T-helper 1 cell treated with Interleukin-12 subunit alpha and Interleukin-12 subunit beta and Interleukin-4 antibody, amounts not matched to agents 30 μg/mL and 1 μg/mL, for 36 hours (primary cell): ENCODE measurements at regions not wholly inside any gene's neighbourhood (a gene's known extent, or its start where the extent isn't known, plus 50 kb on each side); places are given as distances from the start of the nearest gene placed in this dataset.

Source experiments
- H3K27ac Mint-ChIP-seq: one replicate; pipeline ENCODE4 v1.8.0; 2021; ENCODE audit warnings: mild to moderate bottlenecking, mixed read lengths
- H3K27me3 Mint-ChIP-seq: one replicate; pipeline ENCODE4 v1.8.0; 2021; ENCODE audit warnings: low read depth, mixed read lengths
- H3K36me3 Mint-ChIP-seq: one replicate; pipeline ENCODE4 v1.8.0; 2021; ENCODE audit warnings: low read depth, mixed read lengths
- H3K4me1 Mint-ChIP-seq: one replicate; pipeline ENCODE4 v1.8.0; 2021; ENCODE audit warnings: low read depth, mixed read lengths
- H3K4me3 Mint-ChIP-seq: one replicate; pipeline ENCODE4 v1.8.0; 2021; ENCODE audit warnings: mild to moderate bottlenecking, moderate library complexity, mixed read lengths
- H3K9me3 Mint-ChIP-seq: one replicate; pipeline ENCODE4 v1.8.0; 2021; ENCODE audit warnings: mixed read lengths

DNA sequence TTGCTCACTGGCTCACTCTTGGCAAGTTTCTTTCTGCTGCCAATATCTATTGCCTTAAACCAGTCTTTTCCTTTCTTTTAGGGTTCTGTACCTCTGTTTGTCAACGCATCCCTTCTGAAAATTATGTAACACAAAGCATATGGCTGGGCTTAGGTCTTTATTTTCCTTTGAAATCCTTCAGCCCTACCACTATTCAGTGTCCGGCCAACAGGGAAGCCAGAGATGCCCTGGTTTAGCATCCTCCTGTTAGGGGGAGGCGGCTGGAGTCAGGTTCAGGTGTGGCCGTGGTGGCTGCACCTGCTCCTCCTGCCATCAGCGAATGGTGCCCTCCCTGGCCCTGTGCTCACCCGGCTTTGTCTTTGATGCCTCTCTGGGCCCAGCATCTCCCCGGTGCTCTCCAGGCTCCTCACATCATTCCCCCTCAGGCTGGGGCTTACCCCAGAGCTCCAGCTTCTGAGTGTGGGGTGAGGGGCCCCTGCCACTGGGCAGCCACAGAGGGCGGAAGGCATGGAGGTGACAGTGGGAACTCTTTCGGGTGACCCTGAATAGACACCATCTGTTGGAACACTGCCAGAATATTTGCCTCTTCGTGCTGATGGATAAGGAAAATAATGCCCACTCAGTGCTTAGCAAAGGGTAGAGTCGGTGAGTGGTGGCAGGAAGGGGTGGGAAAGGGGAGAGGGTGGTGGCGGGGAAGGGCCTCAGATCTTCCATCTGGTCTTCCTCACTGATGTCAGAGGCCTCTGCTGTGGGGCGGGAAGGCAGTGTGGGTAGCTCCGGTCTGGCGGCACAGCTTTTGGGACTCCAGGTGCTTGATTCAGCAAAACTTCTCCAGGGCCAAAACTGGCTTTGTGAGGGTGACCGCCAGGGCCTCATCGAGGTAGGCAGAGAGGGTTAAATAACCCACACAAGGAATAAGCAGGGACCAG is 97.2 kb downstream of the DACT2 start:
- H3K4me1 Mint-ChIP-seq = peaks cover 4% of the 10 kb centered on the region
- no peaks in the 10 kb centered on the region for H3K9me3 Mint-ChIP-seq
- peaks cover 6% of the 10 kb centered on the region for H3K27me3 Mint-ChIP-seq

DNA sequence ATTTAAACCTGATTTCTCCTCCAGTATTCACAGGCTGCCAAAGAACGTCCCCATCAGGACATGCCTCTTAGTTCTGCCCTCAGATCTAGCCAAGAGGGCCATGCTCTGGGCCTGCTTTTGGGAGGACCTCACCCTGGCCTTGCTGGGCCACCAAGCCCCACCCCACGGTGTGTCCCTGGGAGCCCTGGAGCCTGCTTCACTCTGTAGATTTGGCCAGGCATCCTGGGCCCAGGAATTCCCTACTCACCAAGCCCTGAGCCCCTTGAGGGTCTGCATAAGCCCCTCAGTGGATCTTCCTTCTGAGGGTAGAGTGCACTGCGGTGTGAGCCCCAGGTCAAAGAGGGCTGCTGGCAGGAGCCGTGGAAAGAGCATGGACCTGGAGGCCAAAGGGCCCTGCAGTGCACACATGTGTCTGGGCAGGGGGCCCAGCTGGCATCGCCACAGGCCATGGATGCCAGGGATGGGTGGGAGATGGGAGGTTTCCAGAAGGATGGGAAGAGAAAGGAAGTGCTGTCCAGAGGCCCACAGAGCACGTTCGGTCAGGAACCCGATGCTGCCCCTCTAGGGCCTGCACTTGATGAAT is 98.0 kb downstream of the DACT2 start:
- no peak overlapping the region for H3K27ac Mint-ChIP-seq
- no peak overlapping the region for H3K4me3 Mint-ChIP-seq
- H3K4me1 Mint-ChIP-seq = peaks cover 4% of the 10 kb centered on the region
- no peaks in the 10 kb centered on the region for H3K36me3 Mint-ChIP-seq
- no peaks in the 10 kb centered on the region for H3K9me3 Mint-ChIP-seq
- peaks cover 6% of the 10 kb centered on the region for H3K27me3 Mint-ChIP-seq

More for the DNA sequence above, 97.2 kb downstream of the DACT2 start:
- no peaks in the 10 kb centered on the region for H3K36me3 Mint-ChIP-seq
- no peak overlapping the region for H3K4me3 Mint-ChIP-seq
- H3K27ac Mint-ChIP-seq = no peak overlapping the region

DNA sequence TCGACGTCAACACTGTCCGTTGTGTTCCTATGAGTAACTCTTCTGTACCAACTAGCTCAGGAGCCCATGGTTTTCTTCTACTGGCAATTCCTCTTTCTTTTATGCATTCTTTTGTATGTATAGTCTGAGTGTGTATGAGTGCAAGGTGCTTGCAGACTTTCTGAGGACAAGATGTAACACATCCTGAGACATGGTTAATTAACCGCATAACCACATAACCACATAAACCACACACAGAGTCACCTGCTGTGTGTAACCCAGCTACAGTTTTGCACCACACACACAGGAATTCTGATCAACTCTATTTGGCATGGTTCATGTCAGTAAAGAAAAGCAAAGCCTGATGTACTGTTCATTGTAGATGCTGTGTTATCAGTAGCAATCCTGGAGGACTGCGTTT is 98.6 kb downstream of the DACT2 start:
- peaks cover 6% of the 10 kb centered on the region for H3K27me3 Mint-ChIP-seq
- peaks cover 4% of the 10 kb centered on the region for H3K4me1 Mint-ChIP-seq
- no peak overlapping the region for H3K4me3 Mint-ChIP-seq
- no peaks in the 10 kb centered on the region for H3K36me3 Mint-ChIP-seq
- no peaks in the 10 kb centered on the region for H3K9me3 Mint-ChIP-seq
- H3K27ac Mint-ChIP-seq = peak overlapping the region; percentile 2

DNA sequence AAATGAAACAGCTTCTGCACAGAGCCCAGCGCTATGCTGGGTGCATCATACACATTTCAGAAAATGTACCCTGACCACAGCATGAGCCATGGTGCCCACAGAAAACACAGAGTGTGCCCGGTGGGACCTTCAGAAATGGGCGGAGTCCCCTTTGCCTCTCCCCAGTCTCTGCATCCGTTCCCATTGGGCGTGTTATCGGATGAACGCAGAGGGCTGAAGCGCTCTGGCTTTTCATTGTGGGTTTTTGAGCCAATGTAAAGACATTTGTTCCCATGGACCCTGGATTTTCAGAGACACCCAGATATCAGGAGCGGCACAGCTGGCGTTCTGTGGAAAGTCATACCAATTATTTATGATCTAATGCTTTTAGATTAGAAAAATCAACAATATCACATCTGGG is 99.8 kb downstream of the DACT2 start:
- Mint-ChIP-seq H3K27ac (no peak overlapping the region), H3K36me3 (no peaks in the 10 kb centered on the region)

DNA sequence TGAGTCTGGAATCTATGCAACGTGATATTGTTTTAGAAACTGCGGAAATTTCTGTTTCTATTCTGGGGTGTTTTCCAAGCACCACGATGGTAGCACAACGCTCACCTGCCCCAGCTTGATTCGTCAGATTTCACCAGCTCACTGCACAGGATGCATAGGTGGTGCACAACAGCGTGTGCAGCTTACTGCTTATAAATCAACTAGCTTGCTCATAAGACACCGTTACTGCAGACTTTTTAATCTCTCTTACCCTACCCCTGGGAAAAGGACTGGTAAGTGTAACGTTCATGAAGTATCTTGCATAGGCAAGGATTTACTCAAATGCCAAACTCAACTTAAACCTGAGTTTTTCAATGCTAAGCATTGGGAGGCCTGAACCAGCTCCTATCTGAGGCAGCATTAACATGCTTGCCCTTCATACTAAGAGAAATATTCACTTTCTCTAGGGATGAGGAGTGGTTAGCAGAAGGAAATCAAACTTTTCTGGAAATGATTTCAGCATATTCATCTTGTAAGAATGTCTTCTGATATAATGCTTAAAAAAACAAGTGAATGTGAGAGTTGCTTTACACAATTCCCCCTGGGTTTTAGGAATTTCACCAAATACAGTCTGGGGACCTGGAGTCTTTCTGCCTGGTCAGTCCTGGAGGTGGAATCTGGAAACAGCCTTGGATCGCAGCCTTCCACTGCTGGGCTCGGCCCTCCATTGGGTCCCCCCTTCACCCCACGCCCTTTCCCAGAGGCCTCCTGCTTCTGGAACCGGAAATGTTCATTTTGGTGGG is 100.6 kb downstream of the DACT2 start:
- no peaks in the 10 kb centered on the region for H3K36me3 Mint-ChIP-seq
- peaks cover 6% of the 10 kb centered on the region for H3K27me3 Mint-ChIP-seq
- no peak overlapping the region for H3K27ac Mint-ChIP-seq
- no peak overlapping the region for H3K4me3 Mint-ChIP-seq
- H3K9me3 Mint-ChIP-seq = no peaks in the 10 kb centered on the region
- H3K4me1 Mint-ChIP-seq = peaks cover 4% of the 10 kb centered on the region

More for the DNA sequence above, 99.8 kb downstream of the DACT2 start:
- Mint-ChIP-seq H3K4me1 (peaks cover 4% of the 10 kb centered on the region), H3K27me3 (peaks cover 6% of the 10 kb centered on the region), H3K4me3 (no peak overlapping the region), H3K9me3 (no peaks in the 10 kb centered on the region)

DNA sequence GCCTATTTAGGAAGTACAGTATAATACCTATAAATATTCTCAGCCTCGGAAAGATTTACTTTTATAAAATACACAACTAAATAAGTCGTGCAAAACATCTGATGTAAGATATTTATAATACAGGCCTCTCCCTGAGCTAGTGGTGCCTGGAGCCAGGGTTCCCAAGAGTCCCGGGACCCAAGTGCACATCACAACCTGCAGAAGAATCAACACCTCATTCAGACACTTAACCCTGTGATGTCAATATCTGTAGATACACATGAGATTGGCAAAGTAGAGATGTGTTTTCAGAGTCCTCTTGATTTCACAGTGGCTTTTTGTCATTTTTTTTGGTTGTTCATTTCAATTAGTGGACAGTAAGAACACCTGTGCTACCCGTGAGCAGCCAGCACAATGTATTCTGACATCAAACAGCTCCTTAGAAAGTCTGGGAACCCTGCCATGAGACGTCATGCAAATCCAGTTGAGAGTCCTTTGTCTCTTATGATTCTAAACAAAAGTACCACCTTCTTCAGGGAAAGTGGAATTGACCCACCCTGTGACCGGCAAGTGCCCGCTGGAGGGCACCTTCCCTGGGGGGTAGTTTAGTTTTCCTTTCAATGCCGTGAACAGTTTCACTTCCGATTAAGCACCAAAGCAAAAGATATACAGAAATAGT is 101.6 kb downstream of the DACT2 start:
- H3K4me3 Mint-ChIP-seq = no peak overlapping the region
- H3K27ac Mint-ChIP-seq = no peak overlapping the region
- peaks cover 3% of the 10 kb centered on the region for H3K27me3 Mint-ChIP-seq
- no peaks in the 10 kb centered on the region for H3K36me3 Mint-ChIP-seq
- peaks cover 4% of the 10 kb centered on the region for H3K4me1 Mint-ChIP-seq
- H3K9me3 Mint-ChIP-seq = no peaks in the 10 kb centered on the region

DNA sequence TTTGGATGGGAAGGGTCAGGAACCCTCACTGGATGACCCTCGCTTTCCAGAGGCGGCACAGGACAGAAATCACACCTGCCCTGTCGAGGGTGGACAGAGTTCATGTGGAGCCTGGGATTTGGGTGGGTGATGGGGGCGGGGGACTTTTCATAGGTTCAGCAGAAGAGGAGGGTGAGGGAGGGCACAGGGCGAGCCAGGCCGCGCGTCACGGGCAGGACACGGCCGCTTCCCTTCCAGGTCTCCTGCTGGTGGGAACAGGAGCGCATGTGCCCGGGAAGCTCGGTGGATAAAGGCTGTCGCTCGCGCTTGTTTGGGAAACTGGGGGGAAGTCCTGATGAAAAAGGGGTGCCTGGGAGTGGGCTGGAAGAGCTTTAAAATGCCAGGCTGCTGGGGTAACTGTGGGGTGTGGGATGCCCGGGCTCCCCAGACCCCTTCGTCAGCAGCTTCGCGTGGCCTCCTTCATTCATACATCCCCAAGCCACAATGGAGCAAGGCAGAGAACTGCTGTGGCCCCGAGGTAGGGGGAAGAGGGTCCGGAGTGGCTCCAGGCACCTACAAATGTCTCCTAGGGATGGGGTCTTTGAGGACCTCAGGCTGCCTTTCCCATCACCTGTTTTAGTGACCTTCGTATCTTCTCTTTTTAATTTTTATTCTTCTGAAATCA is 102.2 kb downstream of the DACT2 start:
- peaks cover 4% of the 10 kb centered on the region for H3K4me1 Mint-ChIP-seq
- peaks cover 3% of the 10 kb centered on the region for H3K27me3 Mint-ChIP-seq
- no peaks in the 10 kb centered on the region for H3K36me3 Mint-ChIP-seq
- H3K4me3 Mint-ChIP-seq = no peak overlapping the region
- H3K9me3 Mint-ChIP-seq = no peaks in the 10 kb centered on the region
- no peak overlapping the region for H3K27ac Mint-ChIP-seq

DNA sequence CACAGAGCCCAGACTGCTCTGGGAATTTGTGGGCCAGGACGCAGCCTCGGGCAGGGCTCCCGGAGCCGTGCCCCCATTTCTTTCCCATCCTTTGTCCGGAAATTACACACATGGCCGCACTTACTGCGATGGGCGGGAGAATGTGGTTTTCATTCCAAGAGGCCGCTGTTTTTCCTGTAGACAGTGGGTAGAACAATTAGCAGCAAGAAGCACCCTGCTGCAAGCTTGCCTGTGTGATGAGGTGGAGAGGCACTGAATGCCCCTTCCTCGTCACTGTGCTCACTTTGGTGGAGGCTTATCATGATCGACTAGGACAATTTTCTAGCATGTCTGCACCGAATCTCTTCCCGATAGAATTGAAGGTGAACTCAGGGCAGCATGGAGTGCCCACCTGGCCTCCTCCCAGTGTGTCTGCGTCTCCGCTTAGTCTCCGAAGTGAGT is 102.8 kb downstream of the DACT2 start:
- no peak overlapping the region for H3K4me3 Mint-ChIP-seq
- H3K4me1 Mint-ChIP-seq = peaks cover 4% of the 10 kb centered on the region
- no peak overlapping the region for H3K27ac Mint-ChIP-seq
- no peaks in the 10 kb centered on the region for H3K9me3 Mint-ChIP-seq
- no peaks in the 10 kb centered on the region for H3K36me3 Mint-ChIP-seq
- H3K27me3 Mint-ChIP-seq = peaks cover 3% of the 10 kb centered on the region

DNA sequence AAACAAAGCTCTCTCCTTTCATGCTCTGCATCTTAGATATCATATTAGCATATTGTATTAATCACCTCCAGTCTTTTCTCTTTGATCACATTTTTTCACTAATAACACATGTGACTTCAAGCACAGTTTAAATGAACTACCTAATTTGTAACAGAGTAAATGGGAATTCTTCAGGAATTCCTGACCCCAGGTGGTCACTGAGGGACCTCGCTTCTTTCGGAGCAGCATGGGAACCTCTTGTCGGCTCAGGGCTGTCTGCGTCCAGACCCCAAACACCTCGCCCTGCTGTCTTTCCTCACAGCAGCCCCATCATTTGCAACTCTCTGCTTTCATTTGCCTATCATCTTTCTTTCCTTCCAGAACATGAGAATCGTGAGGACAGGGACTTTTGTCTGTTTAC is 103.5 kb downstream of the DACT2 start:
- H3K9me3 Mint-ChIP-seq = no peaks in the 10 kb centered on the region

DNA sequence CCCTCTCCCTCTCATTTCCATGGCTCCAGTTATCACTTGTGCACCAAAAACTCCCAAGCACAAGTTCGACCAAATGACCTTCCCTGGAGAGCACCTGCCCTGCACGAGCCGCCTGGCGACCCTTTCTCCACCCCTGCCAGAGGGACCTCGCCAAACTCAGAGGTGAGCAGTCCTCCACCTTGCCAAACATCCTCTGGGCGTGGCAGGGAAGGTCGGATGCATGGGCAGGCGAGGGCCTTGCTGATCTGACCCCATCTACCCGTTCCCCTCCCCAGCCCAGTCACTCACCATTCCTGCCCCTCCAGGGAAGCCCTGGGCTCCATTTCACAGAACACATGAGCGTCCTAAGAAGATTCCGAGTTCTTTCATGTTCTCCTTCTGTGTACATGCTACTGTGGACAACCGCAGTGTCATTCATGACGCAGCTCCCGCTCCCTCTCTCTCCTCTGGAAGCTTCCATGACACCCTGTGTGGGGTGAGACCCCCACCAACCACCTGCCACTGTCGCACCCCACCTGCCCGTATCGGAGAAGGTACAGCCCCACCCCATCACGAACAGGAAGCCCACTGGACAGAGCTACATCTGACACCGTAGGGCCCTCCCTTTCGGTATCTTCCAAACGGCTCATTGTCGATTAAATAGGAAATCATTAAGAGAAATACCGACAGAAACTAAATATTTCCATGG is 104.3 kb downstream of the DACT2 start:
- H3K27me3 Mint-ChIP-seq = no peaks in the 10 kb centered on the region
- no peaks in the 10 kb centered on the region for H3K36me3 Mint-ChIP-seq
- H3K4me3 Mint-ChIP-seq = no peak overlapping the region
- no peaks in the 10 kb centered on the region for H3K4me1 Mint-ChIP-seq
- H3K9me3 Mint-ChIP-seq = no peaks in the 10 kb centered on the region
- no peak overlapping the region for H3K27ac Mint-ChIP-seq

More for the DNA sequence above, 103.5 kb downstream of the DACT2 start:
- H3K27ac Mint-ChIP-seq = no peak overlapping the region
- peaks cover 4% of the 10 kb centered on the region for H3K4me1 Mint-ChIP-seq
- H3K27me3 Mint-ChIP-seq = peaks cover 3% of the 10 kb centered on the region
- H3K36me3 Mint-ChIP-seq = no peaks in the 10 kb centered on the region
- no peak overlapping the region for H3K4me3 Mint-ChIP-seq

DNA sequence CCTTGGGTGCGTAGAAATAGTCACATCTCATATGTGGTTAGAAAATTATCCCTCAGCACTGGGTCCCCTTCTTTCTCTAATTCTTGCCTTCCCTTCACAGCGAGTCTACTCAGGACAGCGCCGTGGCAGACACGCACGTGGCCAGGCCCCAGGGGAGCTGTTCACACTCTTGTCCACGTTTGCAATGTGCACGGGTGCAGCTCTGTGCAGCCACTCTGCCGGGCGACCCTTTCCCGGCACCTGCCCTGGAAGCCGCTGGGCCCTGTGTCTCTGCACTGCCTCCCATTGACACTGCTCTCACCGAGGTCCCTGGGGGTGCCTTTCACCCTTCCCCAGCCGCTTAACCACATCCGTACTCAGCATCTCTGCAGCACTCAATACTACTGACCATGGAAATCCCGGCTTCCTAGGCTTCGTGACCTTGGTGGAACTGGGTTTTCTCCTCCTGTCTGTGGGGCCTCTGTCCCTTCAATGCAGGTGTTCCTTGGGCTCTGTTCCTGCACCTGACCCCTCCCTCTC is 104.9 kb downstream of the DACT2 start:
- H3K36me3 Mint-ChIP-seq = no peaks in the 10 kb centered on the region
- H3K4me1 Mint-ChIP-seq = no peaks in the 10 kb centered on the region
- no peaks in the 10 kb centered on the region for H3K9me3 Mint-ChIP-seq
- H3K27ac Mint-ChIP-seq = no peak overlapping the region
- no peaks in the 10 kb centered on the region for H3K27me3 Mint-ChIP-seq
- H3K4me3 Mint-ChIP-seq = no peak overlapping the region

DNA sequence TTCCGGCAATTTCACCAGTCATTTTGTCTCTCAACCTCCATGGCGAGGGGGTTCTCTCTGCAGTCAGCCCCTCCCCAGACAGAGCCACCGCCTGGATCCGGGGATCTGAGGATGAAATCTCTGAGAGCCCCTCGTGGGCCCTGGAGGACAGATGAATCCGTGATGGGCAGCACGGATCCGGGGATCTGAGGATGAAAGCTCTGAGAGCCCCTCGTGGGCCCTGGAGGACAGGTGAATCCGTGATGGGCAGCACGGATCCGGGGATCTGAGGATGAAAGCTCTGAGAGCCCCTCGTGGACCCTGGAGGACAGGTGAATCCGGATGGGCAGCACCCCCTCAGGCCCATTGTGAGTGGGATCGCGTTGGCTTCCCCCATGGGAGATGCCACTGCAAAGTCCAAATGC is 106.5 kb downstream of the DACT2 start:
- Mint-ChIP-seq H3K4me1 (no peaks in the 10 kb centered on the region), H3K27ac (no peak overlapping the region), H3K27me3 (no peaks in the 10 kb centered on the region), H3K36me3 (no peaks in the 10 kb centered on the region), H3K4me3 (no peak overlapping the region), H3K9me3 (no peaks in the 10 kb centered on the region)

DNA sequence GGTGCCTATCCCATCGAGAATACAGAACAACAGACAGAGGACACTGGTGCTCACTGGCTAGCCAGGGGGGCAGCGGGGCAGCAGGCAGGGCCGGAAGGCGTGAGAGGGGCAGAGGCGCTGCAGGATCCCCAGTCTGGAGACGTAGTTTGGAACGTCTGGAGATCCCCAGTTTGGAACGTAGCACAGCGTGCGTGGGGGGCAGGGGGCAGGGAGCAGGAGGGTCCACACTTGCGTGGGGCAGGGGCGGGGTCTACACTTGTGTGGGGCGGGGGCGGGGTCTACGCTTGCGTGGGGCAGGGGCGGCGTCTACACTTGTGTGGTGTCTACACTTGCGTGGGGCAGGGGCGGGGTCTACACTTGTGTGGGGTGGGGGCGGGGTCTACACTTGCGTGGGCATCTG is 107.2 kb downstream of the DACT2 start:
- H3K4me1 Mint-ChIP-seq = no peaks in the 10 kb centered on the region
- H3K27ac Mint-ChIP-seq = no peak overlapping the region
- no peaks in the 10 kb centered on the region for H3K36me3 Mint-ChIP-seq
- H3K27me3 Mint-ChIP-seq = no peaks in the 10 kb centered on the region
- no peak overlapping the region for H3K4me3 Mint-ChIP-seq
- no peaks in the 10 kb centered on the region for H3K9me3 Mint-ChIP-seq
